GM12875 (cell line): ENCODE measurements at regions not wholly inside any gene's neighbourhood (a gene's known extent, or its start where the extent isn't known, plus 50 kb on each side); places are given as distances from the start of the nearest gene placed in this dataset.

Experiments used
- H3K4me3 ChIP-seq: one replicate; pipeline ENCODE4 v1.5.1; 2011; ENCODE audit warnings: low read depth, low read length, control low read depth
- CTCF ChIP-seq: IDR thresholded peaks from 2 replicates; pipeline ENCODE4 v1.5.1; 2011; ENCODE audit warnings: low read depth, mild to moderate bottlenecking, control low read depth, inconsistent platforms, low read length, moderate library complexity, borderline replicate concordance; ENCODE audit not compliant: insufficient read depth

GRCh38 chr1:221643404-221644144 is 98.3 kb downstream of the DUSP10 start:
- H3K4me3 ChIP-seq, result no peak overlapping the region

GRCh38 chr1:221644145-221644448 is 97.8 kb downstream of the DUSP10 start:
- no peak for TF ChIP-seq CTCF
- H3K4me3 ChIP-seq, result no peak overlapping the region

More at GRCh38 chr1:221643404-221644144, 98.3 kb downstream of the DUSP10 start:
- TF ChIP-seq CTCF, result no peak

GRCh38 chr1:221644663-221645258 is 97.1 kb downstream of the DUSP10 start:
- no peak overlapping the region for H3K4me3 ChIP-seq
- no peak for TF ChIP-seq CTCF

- no peak for TF ChIP-seq CTCF
- no peak overlapping the region for H3K4me3 ChIP-seq
Measured at GRCh38 chr1:221648201-221648600, 93.7 kb downstream of the DUSP10 start.
